Tibial nerve (tissue), 4 donors: ENCODE measurements at regions not wholly inside any gene's neighbourhood (a gene's known extent, or its start where the extent isn't known, plus 50 kb on each side); places are given as distances from the start of the nearest gene placed in this dataset.

Experiments
- CTCF ChIP-seq, 5 experiments: fragments of 200-600 bp in 3 of 5; fragments of 450-650 bp in 2 of 5; sonication (generic) in 3 of 5; IDR thresholded peaks; one replicate each; pipeline ENCODE4 v1.5.1; 2016 to 2019; ENCODE audit warnings: antibody characterized with exemption in 5 of 5, mild to moderate bottlenecking in 3 of 5, moderate library complexity in 2 of 5
- EP300 ChIP-seq, 2 donors: sonication (generic); formaldehyde crosslinking; IDR thresholded peaks; one replicate each; pipeline ENCODE4 v1.6.1; 2017; ENCODE audit warnings: antibody characterized with exemption in 2 of 2, mild to moderate bottlenecking in 1 of 2
- POLR2A ChIP-seq, 2 donors: fragments of 450-650 bp; IDR thresholded peaks; one replicate each; pipeline ENCODE4 v1.6.1; 2017; ENCODE audit warnings: antibody characterized with exemption in 2 of 2, mild to moderate bottlenecking in 2 of 2, moderate library complexity in 2 of 2

- TF ChIP-seq CTCF (IDR thresholded peaks at IDR 0.05) (no peak), EP300 (IDR thresholded peaks at IDR 0.05) (no peak), POLR2A (IDR thresholded peaks at IDR 0.05) (no peak)
Measured at GRCh38 chr20:48325656-48326433, 502.0 kb downstream of the PREX1 start.
